ENCODE measurements at regions not wholly inside any gene's neighbourhood (a gene's known extent, or its start where the extent isn't known, plus 50 kb on each side); places are given as distances from the start of the nearest gene placed in this dataset.

DNA sequence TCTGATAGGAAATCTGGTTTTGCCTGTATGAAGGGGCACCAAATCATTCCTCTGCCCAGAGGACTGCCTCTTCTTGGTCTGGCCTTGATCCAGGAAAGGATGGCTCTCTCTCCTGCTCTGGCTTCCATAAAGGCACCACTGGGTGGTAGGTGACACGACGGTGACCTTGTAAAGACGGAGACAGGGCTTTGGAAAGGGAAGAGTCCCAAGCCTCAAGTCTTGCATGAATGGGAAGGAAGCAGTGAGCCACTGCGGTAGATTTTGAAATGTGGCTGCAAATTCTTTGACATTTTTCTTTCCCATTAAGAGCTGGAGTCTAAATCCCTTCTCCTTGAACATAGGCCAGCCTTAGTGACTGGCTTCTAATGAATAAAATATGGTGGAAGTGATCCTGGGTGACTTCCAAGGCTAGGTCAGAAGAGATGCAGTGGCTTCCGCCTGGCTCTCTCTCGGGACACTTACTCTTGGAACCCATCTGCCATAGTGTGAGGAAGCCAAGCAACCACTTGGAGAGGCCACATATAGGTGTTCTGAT, 347.4 kb downstream of the BCOR start:
- no peak for ATAC-seq
- DNase-seq, result no peak
- Histone ChIP-seq H3K9me3 (no peaks in the 10 kb centered on the region), H3K36me3 (no peaks in the 10 kb centered on the region), H3K4me3 (no peak overlapping the region), H3K27me3 (no peaks in the 10 kb centered on the region), H3K27ac (no peak overlapping the region), H3K4me1 (peaks cover 0 to 26% (median 9%) of the 10 kb centered on the region in 9 donors)
- TF ChIP-seq, protein P1, sequence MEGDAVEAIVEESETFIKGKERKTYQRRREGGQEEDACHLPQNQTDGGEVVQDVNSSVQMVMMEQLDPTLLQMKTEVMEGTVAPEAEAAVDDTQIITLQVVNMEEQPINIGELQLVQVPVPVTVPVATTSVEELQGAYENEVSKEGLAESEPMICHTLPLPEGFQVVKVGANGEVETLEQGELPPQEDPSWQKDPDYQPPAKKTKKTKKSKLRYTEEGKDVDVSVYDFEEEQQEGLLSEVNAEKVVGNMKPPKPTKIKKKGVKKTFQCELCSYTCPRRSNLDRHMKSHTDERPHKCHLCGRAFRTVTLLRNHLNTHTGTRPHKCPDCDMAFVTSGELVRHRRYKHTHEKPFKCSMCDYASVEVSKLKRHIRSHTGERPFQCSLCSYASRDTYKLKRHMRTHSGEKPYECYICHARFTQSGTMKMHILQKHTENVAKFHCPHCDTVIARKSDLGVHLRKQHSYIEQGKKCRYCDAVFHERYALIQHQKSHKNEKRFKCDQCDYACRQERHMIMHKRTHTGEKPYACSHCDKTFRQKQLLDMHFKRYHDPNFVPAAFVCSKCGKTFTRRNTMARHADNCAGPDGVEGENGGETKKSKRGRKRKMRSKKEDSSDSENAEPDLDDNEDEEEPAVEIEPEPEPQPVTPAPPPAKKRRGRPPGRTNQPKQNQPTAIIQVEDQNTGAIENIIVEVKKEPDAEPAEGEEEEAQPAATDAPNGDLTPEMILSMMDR (IDR thresholded peaks at IDR 0.05), result no peak
- intact Hi-C loops (cut with DNase I), result no loop called here
- whole genome bisulfite sequencing, 2 donors, result 77 to 79% methylated on average over 6 of the region's 6 CpGs

DNA sequence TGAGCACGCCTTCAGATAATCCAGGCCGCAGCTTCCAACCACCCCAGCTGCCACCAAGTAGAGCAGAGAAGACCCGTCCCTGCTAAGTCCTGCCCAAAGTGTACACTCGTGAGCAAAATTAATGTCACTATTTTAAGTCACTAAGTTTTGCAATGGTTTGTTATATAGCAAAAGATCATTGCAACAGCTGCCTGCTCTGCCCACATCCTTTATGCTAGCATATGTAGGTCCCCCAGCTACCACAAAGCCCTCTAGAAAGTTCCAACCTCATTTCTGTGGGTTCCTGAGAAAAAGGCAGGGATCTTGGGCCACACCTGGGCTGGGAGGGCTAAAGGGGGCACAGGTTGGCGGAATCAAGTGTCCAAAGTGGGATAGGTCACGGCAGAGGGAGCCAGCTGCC, 346.9 kb downstream of the BCOR start:
- intact Hi-C loops (cut with DNase I), result no loop called here
- DNase-seq, result no peak
- Histone ChIP-seq H3K4me1 (peaks cover 0 to 29% (median 14%) of the 10 kb centered on the region in 9 donors), H3K27ac (no peak overlapping the region), H3K36me3 (no peaks in the 10 kb centered on the region), H3K27me3 (no peaks in the 10 kb centered on the region), H3K4me3 (no peak overlapping the region), H3K9me3 (no peaks in the 10 kb centered on the region)
- ATAC-seq, result no peak
- TF ChIP-seq, protein P1 (IDR thresholded peaks at IDR 0.05), result no peak
- WGBS, 2 donors, result 86% methylated on average over 6 of the region's 6 CpGs

DNA sequence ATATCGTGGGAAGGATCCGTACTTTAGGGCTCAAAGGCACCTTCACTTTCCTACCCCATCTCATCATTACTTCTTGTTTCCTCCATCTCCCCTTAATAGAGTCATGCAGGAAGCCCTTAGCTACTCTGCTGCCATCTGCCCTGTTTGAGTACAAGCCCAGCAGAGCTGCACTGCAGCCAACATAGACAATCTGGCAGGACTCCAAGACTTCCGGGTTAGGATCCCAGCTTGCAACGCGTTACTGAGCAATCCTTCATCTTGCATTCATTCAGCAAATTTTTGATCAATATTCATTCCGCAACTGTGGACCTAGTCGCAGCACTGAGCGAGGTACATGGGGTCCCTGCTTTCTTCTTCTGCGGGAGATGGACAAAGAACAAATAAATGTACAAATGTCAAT, 344.9 kb downstream of the BCOR start:
- H3K9me3 ChIP-seq, result no peaks in the 10 kb centered on the region
- no peaks in the 10 kb centered on the region for H3K27me3 ChIP-seq
- peak overlapping the region in 1 of 10 donors; percentile 25 for H3K27ac ChIP-seq
- H3K36me3 ChIP-seq, result no peaks in the 10 kb centered on the region
- TF ChIP-seq, protein P1 (IDR thresholded peaks at IDR 0.05), result no peak
- intact Hi-C loops (cut with DNase I), result no loop called here
- ATAC-seq (peak in 2 of 8 donors; percentile 14 to 27), DNase-seq (no peak)
- peaks cover 0 to 38% (median 16%) of the 10 kb centered on the region in 9 donors for H3K4me1 ChIP-seq
- no peak overlapping the region for H3K4me3 ChIP-seq
- 52 to 54% methylated on average over 9 of the region's 9 CpGs for WGBS, 2 donors

DNA sequence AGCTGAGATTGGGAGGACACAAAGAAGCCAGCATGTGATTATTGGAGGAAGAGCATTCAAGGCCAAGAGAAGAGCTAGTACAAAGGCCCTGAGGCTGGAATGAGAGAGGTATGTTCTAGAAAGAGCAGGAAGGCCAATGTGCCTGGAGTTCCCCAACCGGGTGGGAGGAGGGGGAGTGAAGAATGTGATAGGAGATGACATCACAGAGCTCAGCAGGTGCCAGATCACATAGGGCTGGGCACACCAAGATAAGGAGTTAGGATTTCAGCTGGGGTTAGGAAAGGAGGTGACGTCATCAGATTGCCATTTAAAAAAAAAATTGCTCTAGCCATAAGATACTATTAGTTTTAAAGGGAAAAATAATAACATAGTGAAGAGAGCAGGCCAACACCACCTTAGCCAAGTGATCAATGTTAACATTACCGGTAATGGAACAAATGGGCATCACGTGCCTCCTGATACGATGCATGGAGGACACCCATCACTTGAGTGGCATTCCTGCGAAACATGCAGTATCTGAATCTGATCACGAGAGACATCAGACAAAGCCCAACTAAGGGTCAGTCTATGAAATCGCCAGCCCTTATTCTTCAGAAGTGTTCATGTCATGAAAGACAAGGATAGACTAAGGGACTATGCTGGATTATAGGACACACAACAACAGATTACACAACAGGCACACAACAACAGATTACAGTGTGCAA, 344.3 kb downstream of the BCOR start:
- Histone ChIP-seq H3K4me1 (peaks cover 0 to 38% (median 16%) of the 10 kb centered on the region in 9 donors), H3K27me3 (no peaks in the 10 kb centered on the region), H3K9me3 (no peaks in the 10 kb centered on the region), H3K27ac (peak overlapping the region in 2 of 10 donors; percentile 13 to 25), H3K36me3 (no peaks in the 10 kb centered on the region), H3K4me3 (no peak overlapping the region)
- DNase-seq (no peak), ATAC-seq (peak in 2 of 8 donors; percentile 26 to 34)
- TF ChIP-seq, protein P1 (IDR thresholded peaks at IDR 0.05), result no peak
- intact Hi-C loops (cut with DNase I), result no loop called here
- 77 to 85% methylated on average over 8 of the region's 8 CpGs for WGBS, 2 donors

Data from heart right ventricle (tissue), 16 donors.